Adipocyte (in vitro differentiated cells): ENCODE measurements at regions not wholly inside any gene's neighbourhood (a gene's known extent, or its start where the extent isn't known, plus 50 kb on each side); places are given as distances from the start of the nearest gene placed in this dataset.
"Not testable (repeated sequence)": the region's sequence is repeated elsewhere in the genome, so short reads cannot be mapped to it uniquely, and the experiment has no call there.

Source experiments
- DNase-seq: peaks from one replicate; pipeline ENCODE4 v3.0.0-alpha.2; 2015; ENCODE audit warnings: low read depth
- H3K27me3 ChIP-seq: replicated peaks from 2 replicates; pipeline ENCODE4 v1.7.0; 2013; ENCODE audit warnings: mild to moderate bottlenecking, low read length, moderate library complexity; ENCODE audit not compliant: control insufficient read depth, insufficient read depth
- H3K36me3 ChIP-seq: 2 replicates; pipeline ENCODE4 v1.7.0; 2013; ENCODE audit warnings: low read length, mild to moderate bottlenecking, moderate library complexity; ENCODE audit not compliant: control insufficient read depth, insufficient read depth, severe bottlenecking
- H3K4me1 ChIP-seq: 2 replicates; pipeline ENCODE4 v1.7.0; 2013; ENCODE audit warnings: mild to moderate bottlenecking, low read length, moderate library complexity; ENCODE audit not compliant: control insufficient read depth, insufficient read depth
- H3K4me3 ChIP-seq: 2 replicates; pipeline ENCODE4 v1.7.0; 2013; ENCODE audit warnings: mild to moderate bottlenecking, low read length, moderate library complexity
- H3K9ac ChIP-seq: 2 replicates; pipeline ENCODE4 v1.7.0; 2013; ENCODE audit warnings: mild to moderate bottlenecking, low read length, moderate library complexity
- H3K9me3 ChIP-seq: 2 replicates; pipeline ENCODE4 v1.7.0; 2013; ENCODE audit warnings: mild to moderate bottlenecking, low read length, moderate library complexity; ENCODE audit not compliant: control insufficient read depth

- DNase-seq, result no peak
- Histone ChIP-seq H3K27me3 (no peaks in the 10 kb centered on the region), H3K4me1 (no peaks in the 10 kb centered on the region), H3K36me3 (no peaks in the 10 kb centered on the region), H3K9me3 (peaks cover 21% of the 10 kb centered on the region), H3K9ac (no peak overlapping the region), H3K4me3 (no peak overlapping the region)
Measured at GRCh38 chr5:136474466-136474865, 109.1 kb upstream of the TRPC7 start.

GRCh38 chr5:136467632-136468031, 102.3 kb upstream of the TRPC7 start:
- H3K4me3 ChIP-seq, result no peak overlapping the region
- DNase-seq, result no peak
- no peaks in the 10 kb centered on the region for H3K4me1 ChIP-seq
- peaks cover 17% of the 10 kb centered on the region for H3K9me3 ChIP-seq
- H3K36me3 ChIP-seq, result no peaks in the 10 kb centered on the region
- H3K27me3 ChIP-seq, result no peaks in the 10 kb centered on the region
- no peak overlapping the region for H3K9ac ChIP-seq

DNA sequence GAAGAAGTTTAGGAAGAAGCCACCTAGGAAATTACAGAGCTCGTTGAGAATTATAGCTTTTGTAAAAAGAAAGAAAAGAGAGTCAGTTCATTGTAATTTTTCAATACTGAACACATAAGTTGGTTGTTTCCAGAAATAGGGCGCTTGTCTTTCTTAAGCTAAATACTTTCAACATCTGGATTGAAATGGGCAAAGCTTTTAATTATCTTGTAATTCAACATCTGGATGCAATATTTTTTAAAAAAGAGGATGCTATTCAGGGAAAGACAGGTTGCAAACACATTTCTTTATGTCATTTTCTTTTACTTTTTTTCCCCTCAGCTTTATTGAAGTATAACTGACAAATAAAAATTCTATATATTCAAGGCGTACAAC, 100.7 kb upstream of the TRPC7 start:
- Histone ChIP-seq H3K9ac (no peak overlapping the region), H3K4me1 (no peaks in the 10 kb centered on the region), H3K4me3 (no peak overlapping the region), H3K27me3 (no peaks in the 10 kb centered on the region), H3K36me3 (no peaks in the 10 kb centered on the region), H3K9me3 (peaks cover 7% of the 10 kb centered on the region)
- DNase-seq, result no peak

- no peaks in the 10 kb centered on the region for H3K36me3 ChIP-seq
- H3K4me3 ChIP-seq, result no peak overlapping the region
- H3K27me3 ChIP-seq, result peaks cover 4% of the 10 kb centered on the region
- H3K9ac ChIP-seq, result no peak overlapping the region
- H3K9me3 ChIP-seq, result no peaks in the 10 kb centered on the region
- no peaks in the 10 kb centered on the region for H3K4me1 ChIP-seq
- DNase-seq, result no peak
Measured at GRCh38 chr5:136458481-136458880, 93.1 kb upstream of the TRPC7 start.

- Histone ChIP-seq H3K9ac (no peak overlapping the region), H3K4me3 (no peak overlapping the region), H3K36me3 (no peaks in the 10 kb centered on the region), H3K4me1 (no peaks in the 10 kb centered on the region), H3K27me3 (peaks cover 4% of the 10 kb centered on the region), H3K9me3 (no peaks in the 10 kb centered on the region)
- no peak for DNase-seq
Measured at GRCh38 chr5:136457390-136458013, 92.2 kb upstream of the TRPC7 start.

DNA sequence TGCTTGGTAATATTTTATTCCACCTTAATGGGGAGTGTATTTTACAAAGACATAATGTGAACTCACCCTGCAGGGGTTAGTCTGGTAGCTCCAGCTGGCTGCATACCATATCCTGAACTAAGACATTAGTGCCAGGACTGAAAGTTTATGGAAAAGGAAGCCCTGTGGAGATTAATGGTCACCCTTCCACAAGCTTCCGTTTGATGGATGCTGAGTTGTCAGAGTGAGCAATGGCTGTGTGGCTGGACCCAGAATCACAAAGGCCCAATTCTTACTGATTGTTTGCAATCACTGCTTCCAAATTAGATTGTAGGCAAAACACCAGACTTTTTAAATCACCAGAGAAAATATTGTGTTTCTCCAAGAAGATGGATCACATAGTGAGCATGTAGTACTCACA, 90.1 kb upstream of the TRPC7 start:
- H3K36me3 ChIP-seq, result no peaks in the 10 kb centered on the region
- H3K9ac ChIP-seq, result no peak overlapping the region
- H3K9me3 ChIP-seq, result no peaks in the 10 kb centered on the region
- peaks cover 4% of the 10 kb centered on the region for H3K27me3 ChIP-seq
- H3K4me3 ChIP-seq, result no peak overlapping the region
- no peaks in the 10 kb centered on the region for H3K4me1 ChIP-seq
- DNase-seq, result no peak

DNA sequence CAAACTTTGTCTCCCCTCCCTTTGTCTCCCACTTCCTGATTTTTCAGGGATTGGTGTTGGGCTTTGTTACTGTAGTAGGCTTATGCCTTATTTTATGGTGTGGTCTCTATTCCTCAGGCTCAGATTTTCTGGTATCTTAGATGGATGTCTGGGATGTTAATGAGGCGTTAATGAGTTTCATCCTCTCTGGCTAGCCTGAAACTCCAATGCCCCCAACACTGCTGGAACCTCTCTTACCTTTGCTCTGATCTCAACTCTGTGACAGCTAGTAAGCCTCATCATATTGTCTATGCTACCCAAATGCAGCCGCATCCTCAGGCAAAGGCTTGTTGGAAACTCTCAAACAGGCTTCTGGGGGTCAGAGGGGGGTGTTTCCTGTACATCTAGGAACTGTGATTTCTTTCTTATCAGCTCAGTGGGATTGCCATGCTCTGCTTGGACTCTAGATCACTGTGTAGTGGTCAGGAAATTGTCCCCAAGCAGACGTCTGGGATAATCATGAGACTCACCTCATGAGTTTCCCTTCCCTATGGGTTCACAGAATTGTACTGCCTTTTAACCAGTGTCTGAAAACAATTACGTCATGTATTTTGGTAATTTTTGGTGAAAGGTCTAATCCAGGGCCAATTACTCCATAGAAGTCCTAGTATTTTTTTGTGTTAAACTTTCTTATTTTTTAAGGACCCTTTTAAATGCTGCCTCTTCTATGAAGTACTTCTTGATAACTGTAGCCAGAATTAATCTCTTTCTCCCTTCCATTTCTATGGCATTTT, 88.8 kb upstream of the TRPC7 start:
- H3K36me3 ChIP-seq, result no peaks in the 10 kb centered on the region
- H3K9ac ChIP-seq, result no peak overlapping the region
- H3K27me3 ChIP-seq, result peaks cover 4% of the 10 kb centered on the region
- no peak for DNase-seq
- H3K4me3 ChIP-seq, result no peak overlapping the region
- no peaks in the 10 kb centered on the region for H3K4me1 ChIP-seq
- H3K9me3 ChIP-seq, result no peaks in the 10 kb centered on the region

DNA sequence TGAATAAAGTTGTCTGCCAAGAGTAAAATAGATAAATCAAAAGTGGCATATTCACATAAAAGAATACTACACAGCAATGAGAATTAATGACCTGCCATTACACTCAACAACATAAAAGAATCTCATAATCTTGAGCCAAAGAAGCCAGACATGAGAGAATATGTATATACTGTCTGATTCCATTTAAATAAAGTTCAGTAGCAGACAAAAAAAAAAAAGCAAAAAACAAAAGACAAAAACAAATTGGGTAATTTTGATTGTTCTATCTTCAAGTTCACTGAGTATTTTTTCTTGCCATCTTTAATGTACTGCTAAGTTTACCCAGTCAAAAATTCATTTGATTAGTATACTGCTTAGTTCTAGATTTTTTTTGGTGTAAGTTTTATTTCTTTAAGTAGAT, 87.9 kb upstream of the TRPC7 start:
- no peaks in the 10 kb centered on the region for H3K9me3 ChIP-seq
- H3K27me3 ChIP-seq, result peaks cover 4% of the 10 kb centered on the region
- no peak overlapping the region for H3K4me3 ChIP-seq
- no peaks in the 10 kb centered on the region for H3K4me1 ChIP-seq
- no peak overlapping the region for H3K9ac ChIP-seq
- DNase-seq, result no peak
- no peaks in the 10 kb centered on the region for H3K36me3 ChIP-seq

- H3K4me3 ChIP-seq, H3K36me3 ChIP-seq, H3K9ac ChIP-seq, DNase-seq, H3K9me3 ChIP-seq, H3K27me3 ChIP-seq, H3K4me1 ChIP-seq: not testable (repeated sequence)
Measured at GRCh38 chr5:136447576-136447975, 82.2 kb upstream of the TRPC7 start.

- Histone ChIP-seq H3K4me1 (no peaks in the 10 kb centered on the region), H3K4me3 (no peak overlapping the region), H3K36me3 (no peaks in the 10 kb centered on the region), H3K9ac (no peak overlapping the region), H3K27me3 (no peaks in the 10 kb centered on the region), H3K9me3 (no peaks in the 10 kb centered on the region)
- DNase-seq, result no peak
Measured at GRCh38 chr5:136446565-136446964, 81.2 kb upstream of the TRPC7 start.

- not testable (repeated sequence) for H3K9me3 ChIP-seq, H3K27me3 ChIP-seq, H3K36me3 ChIP-seq, DNase-seq, H3K9ac ChIP-seq, H3K4me3 ChIP-seq, H3K4me1 ChIP-seq
Measured at GRCh38 chr5:136444099-136444498, 78.8 kb upstream of the TRPC7 start.

DNA sequence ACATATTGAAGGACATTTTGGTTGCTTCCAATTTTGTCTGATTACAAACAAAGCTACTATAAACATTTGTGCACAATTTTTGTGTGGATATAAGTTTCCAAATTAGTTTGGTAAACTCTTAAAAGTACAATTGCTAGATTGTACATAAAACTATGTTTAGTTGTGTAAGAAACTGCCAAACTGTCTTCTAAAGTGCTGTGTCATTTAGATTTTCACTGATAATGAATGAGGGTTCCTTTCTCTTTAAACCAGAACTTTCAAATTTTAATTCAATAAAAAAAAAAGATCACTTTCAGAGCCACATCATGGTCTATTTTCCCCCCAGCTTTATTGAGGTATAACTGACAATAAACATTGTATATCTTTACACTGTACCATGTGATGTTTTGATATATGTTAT, 74.0 kb upstream of the TRPC7 start:
- no peak overlapping the region for H3K4me3 ChIP-seq
- peaks cover 4% of the 10 kb centered on the region for H3K27me3 ChIP-seq
- no peak overlapping the region for H3K9ac ChIP-seq
- no peak for DNase-seq
- H3K4me1 ChIP-seq, result no peaks in the 10 kb centered on the region
- no peaks in the 10 kb centered on the region for H3K36me3 ChIP-seq
- no peaks in the 10 kb centered on the region for H3K9me3 ChIP-seq
